GM21423 (cell line): ENCODE measurements at regions not wholly inside any gene's neighbourhood (a gene's known extent, or its start where the extent isn't known, plus 50 kb on each side); places are given as distances from the start of the nearest gene placed in this dataset.
A peak's percentile ranks its signal among the peaks of the same experiment; 100 is the strongest.
"Not testable (repeated sequence)": the region's sequence is repeated elsewhere in the genome, so short reads cannot be mapped to it uniquely, and the experiment has no call there.

Experiments used
- ATAC-seq: cut with Tn5 transposase; IDR thresholded peaks from one replicate; pipeline ENCODE4 v1.9.1; 2021; ENCODE audit warnings: mild to moderate bottlenecking, moderate library complexity; ENCODE audit not compliant: unreplicated experiment

DNA sequence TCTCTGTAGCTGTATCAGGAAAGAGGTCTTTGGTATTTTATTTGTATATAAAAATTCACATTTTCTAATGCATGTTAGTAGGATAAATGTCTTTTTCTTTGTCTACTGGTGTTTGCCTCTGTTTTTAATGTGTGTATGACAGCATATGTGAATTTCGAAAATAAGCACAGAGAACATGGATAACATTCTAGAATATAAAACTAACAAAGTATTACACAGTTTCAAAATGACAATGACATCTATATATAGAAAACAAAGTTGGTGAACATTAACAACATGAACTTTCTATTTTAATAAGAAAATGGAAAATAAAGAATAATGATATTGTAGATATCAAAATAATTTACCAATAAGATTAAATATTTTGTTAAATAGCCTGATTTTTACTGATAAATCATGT is 608.0 kb downstream of the COL12A1 start:
- ATAC-seq = peak; percentile 37

DNA sequence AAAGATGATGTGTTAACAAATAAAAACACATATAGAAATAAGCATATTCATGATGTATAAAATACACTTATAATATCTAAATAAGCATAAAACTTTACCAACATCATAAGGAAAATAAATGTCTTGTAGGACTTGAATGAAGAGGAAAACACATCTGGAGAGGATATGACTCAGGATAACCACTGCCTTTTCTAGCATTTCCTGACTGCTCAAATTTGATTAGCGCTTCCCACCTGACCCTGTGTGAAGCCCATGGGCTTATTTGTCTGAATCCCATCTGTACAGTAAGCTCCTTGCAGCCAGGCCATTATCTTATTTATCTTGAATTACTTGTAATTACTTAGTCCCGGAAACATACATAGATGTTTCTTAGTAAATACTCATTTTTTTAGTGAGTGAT is 608.6 kb downstream of the COL12A1 start:
- no peak for ATAC-seq

DNA sequence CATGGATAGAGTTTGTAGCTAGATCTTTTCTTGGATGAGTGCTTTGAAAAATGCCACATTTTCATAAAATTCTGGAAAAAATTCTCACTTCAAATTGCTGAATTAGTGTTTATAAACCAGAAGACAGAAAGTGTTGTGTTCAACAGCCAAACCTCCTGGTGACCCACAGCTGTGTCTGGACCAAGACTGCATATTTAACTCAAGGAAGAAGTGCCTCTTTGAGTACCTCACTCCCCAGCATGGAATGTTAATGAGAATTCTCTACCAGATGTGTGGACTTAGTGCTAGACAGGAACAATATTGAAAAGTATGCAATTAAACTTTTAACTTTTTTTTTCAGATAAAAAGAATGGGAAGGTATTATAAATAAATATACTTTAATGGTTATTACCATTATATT is 609.3 kb downstream of the COL12A1 start:
- ATAC-seq = no peak

DNA sequence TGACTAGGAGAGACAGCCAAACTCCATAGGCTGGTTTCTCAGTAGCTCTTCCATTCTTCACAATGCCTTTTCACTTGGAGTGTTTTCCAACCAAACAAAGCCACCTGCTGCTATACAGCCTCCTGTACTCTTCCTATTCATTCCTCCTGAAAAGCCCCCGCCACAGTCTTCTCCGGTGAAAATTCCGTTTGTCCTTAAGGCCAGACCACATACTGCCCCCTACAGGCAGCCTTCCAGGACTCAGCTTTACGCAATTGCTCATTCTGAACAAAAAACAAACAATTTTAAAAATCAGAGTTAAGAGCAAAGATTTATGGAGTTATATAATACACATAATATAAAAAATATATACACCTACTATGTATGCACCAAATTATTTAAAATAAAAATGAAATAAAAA is 611.5 kb downstream of the COL12A1 start:
- ATAC-seq = not testable (repeated sequence)

DNA sequence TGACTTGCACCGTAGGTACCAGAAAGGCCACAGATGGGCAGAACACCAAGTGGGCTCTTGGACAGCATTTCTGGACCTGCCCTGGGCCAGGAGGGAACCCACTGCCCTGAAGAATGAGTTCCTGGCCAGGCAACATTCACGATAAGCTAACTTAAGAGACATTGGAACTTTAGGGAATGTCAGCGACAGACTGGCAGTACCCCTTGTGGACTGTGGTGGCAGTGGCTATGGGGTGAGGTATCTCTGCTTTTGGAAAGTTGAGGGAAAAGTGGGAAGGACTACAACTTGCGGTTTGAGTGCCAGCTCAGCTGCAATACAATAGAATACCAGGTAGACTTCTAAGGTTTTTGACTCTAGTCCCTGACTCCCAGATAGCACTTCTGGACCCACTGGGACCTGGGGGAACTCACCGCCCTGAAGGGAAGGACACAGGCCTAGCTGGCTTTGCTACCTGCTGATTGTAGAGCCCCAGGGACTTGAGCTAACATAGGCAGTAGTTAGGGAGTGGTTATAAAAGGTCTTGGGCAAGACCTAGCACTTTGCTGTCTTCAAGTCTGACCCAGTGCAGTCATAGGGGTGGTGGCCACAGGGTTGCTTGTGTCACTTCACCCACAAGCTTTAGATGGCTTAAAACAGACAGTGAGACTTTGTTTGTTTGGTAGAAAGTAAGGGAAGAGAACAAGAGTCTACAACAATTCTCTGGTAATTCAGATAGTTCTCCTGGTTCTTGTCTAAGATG is 617.6 kb downstream of the COL12A1 start:
- ATAC-seq = no peak

DNA sequence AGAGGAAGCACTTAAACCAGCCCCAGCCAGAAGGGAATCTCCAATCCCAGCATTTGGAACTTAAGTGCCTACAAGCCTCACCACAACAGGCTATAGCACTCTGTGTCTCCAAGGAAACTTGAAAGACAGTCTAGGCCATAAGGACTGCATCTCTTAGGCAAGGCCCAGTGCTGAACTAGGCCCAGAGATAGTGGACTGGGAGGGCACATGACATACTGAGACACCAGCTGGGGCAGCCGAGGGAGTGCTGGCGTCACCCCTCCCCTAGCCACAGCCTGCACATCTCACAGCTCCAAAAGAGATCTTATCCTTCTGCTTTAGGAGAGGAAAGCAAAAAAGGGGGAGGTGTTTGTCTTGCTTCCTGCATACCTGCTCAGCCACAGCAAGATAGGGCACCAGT is 618.5 kb downstream of the COL12A1 start:
- ATAC-seq = no peak

DNA sequence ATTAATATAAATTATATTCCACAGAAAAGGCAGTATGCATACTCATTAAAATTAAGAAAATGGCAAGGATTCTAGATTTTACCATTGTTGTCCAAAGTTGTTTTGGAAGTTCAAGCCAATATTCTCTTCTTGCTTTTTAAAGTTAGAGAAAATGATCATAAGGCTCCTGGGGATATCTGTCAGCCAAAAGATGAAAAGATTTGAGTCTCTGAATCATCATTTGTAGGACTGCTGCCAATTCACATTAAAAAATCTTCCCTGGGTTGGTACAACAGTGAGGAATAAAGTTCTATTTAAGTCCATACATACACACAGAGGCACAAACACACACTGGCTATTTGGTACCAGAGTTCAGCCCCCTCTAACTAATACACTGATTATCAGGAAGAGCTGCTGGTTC is 620.1 kb downstream of the COL12A1 start:
- ATAC-seq = no peak

DNA sequence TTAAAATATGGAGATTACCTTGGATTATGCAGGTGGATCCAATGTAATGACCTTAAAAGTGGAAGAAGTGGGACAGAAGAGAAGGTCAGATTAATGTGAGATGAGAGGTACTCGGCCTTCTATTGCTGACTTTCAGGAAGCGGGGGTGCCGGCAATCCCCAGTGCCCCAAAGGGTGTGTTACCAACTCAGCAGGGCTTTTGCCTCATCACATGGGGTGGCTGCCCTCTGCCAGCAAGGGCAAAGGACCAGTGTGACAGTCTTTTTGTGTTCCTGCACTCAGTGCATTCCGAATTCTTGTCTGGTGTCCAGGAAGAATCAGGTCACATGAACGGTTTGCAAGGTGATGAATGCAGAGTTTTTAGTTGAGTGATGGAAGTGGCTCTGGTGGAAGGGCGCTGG is 624.2 kb downstream of the COL12A1 start:
- no peak for ATAC-seq

DNA sequence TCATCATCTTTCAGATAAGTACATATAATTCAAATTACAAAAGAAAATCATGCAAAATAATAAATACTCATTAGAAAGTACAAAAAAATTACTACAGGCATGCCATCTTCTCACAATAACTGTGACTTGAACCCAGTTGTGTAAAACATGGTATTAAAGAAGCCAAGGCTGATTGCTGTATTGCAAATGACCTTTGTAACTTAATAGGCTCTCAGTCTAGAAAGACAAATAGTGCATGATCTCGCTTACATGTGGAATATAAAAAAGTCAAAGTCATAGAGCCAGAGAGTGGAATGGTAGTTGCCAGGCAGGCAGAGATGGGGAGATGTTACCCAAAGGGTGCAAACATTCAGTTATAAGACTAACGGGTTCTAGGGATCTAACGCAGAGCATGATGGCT is 626.1 kb downstream of the COL12A1 start:
- ATAC-seq = no peak

DNA sequence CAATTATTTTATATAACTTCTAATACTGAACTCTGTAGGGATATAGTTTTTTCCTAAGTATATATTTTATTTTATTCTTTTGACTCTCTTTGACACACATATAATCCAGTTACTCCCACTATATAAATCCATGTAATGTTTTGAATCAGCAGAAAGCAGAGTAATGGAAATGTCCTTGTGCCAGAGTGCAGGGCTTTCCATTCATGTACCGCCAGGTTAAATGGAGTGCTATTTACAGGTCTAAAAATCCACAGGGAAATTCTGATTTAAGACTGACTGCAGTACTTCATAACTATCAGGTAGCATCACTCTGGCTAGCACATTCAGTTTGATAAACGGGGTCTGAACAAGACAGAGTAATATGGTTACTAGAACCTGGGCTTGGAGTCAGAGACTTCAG is 626.8 kb downstream of the COL12A1 start:
- ATAC-seq = no peak

DNA sequence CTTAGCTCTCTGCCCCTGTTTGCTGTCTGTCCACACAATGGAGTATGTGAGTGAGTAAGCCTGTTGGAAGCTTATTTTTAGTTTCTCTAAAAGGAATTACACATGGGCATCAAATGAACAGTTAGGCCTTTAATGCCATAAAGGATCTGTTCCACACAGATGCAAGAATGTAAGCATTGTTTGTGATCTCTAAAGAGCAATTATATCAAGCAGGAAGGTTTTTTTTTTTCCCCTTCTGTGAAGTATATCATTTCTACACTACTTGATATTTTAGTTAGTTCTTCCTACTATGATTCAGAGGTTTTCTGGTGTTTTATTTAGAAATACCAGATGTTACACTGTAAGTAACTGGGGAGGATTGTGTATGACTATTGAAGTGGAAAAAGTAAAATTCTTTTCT is 627.5 kb downstream of the COL12A1 start:
- no peak for ATAC-seq

DNA sequence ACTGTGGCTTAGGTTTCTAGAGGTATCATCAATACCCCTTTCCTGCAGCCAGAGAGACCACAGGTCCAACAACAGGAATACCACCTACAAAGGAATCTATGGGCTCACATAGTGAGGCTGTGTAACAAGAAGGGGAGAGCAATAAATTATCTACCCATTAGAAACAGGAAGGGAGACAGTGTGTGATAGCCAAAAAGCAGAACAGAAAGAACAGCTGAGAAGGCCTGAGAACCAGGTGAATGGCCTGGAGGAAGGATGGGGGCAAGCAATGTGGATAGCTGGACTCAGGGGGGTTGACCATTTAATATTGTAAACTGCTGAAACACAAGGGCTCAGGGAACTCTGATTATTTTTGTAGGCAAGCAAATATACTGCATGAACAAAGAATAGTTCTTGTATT is 628.2 kb downstream of the COL12A1 start:
- peak; percentile 96 for ATAC-seq

DNA sequence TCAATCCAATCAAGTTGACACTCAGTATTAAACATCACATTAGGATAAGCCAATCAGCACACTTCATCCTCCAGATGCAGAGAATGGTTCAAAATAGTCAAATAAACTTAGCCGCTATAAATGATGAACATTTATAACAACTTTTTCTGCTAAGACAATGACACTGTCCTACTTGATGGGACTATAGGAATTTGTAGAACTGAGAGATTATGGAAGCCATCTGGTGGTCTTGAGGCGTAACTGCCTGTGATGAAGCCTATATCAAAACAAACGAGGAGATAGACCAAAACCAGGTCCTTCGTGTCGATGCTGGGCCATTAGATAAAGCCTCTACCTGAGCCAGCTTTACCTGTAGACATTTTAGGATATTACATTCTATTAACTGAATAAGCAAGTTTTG is 631.1 kb downstream of the COL12A1 start:
- ATAC-seq = peak; percentile 28

DNA sequence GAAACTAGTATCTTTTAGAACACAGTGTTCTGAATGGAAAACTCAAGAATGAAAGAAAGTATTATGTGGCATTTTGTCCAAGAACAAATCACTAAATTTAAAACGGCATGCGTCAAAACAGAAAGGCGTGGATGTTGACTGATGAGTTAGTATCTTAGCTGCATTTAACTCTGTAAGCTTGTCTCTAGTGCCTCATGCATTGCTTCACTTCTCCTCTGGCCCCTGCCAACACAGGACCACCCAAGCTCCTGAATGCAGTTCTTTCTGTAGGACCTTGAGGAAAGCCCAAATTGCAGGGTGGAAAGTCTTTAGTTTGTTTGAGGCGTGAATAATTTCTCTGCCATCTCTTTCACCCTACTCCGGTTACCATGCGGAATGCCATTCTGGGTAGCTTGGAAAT is 632.2 kb downstream of the COL12A1 start:
- ATAC-seq = no peak

DNA sequence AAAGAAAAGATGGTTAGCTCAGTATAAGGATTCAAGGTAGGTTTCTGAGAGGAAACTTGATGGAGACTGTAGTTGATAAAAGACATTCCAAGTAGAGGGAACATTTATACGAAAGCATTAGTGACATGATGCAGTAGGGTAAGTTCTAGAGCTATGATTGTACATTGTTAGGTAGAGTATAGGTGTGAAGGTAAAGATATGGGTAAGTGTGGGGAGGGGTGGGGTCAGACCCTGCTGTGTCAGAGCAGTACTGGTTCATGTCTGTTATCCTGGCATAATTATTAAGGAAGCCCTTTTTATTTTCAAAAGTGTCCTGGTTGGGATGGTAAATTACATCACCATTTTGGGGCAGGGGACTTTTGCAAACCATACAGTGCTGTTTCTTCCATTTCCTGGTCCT is 635.8 kb downstream of the COL12A1 start:
- ATAC-seq = no peak

DNA sequence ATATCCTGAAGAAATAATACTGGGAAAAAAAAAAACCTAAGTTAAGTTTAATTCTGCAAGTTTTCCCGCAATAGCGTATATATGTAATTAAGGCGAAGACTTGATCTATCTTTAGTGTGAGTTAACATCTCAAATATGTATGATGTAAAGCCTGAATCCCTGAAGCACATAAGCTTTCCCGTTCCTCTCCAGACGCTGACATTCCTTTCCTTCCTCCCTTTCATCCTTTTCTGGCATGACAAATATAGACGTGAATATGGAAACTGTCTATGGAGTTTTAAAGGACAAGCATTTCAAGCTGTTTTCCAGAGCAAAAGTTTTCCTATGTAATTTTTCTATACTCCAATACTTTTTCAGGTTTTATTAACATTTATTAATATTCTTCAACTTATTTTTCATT is 637.0 kb downstream of the COL12A1 start:
- ATAC-seq = no peak

DNA sequence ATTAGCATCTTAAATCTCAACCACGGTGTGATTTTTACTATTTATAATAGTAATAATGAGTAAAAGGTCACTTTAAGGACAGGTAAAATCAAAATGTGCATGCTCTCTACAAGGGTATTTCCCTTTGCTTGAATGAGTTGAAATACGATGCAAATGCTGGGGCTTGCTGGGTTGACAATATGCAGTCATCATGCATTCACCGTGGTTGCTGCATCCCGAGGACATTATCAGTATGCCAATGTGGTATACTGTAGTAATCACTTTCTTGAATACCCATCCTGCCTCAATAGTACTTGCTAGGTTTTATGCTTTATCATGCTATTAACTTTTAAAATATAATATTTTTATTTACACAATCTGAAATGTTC is 637.9 kb downstream of the COL12A1 start:
- not testable (repeated sequence) for ATAC-seq

DNA sequence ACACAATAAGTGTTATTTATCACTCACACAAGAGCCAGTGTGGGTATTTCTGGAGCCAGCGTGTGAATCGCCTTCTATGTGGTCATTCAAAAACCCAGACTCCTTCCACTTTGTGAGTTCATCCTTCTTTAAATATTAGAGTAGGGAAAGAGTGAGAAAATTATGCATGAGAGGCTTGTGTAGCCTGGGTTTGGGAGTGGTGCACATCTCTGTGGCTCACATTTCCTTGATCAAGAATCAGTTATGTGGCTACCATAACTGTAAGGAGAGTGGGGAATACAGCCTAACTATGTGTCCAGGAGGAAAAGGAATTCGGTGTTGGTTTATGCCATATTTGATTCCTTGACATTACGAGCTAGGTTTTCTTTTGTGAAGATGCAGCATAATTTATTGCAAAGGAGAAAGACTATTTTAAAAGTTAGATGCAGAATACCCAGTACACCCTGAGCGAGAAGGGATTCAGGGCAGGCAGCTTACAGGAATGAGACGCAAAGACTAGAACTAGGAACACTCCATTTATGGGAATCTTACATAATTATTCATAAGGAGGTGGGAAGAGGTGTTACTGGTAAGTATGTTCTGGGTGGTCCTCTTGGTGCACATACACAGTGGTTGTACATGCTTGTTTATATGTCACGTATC is 638.5 kb downstream of the COL12A1 start:
- ATAC-seq = no peak

DNA sequence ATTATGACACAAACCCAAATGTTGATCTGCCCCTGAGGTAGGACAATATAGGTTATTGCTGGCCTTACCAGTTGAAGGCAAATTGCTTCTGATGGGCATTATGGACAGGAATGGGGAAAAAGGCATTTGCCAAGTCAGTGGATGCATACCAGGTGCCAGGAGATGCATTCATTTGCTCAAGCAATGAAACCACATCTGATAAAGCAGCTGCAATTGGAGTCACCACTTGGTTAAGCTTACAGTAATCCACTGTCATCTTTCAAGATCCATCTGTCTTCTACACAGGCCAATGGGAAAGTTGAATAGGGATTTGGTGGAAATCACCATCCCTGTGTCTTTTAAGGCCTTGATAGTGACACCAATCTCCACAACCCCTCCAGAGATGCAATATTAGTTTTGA is 648.6 kb downstream of the COL12A1 start:
- no peak for ATAC-seq

DNA sequence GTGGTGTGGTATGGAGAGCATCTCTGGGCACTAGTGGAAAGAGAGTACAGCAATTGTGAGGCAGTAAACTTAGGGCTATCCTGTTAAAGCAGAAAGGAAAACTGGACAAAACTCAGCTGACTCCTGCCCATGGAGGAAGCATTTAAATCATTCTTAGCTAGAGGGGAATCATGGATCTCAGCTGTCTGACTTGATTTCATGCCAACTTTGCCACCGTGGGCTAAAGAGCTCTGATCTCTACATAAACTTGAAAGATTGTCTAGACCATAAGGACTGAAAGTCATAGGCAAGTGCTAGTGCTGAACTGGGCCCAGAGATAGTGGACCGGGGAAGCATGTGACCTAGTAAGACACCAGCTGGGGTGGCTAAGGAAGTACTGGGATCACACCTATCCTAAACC is 651.8 kb downstream of the COL12A1 start:
- no peak for ATAC-seq

DNA sequence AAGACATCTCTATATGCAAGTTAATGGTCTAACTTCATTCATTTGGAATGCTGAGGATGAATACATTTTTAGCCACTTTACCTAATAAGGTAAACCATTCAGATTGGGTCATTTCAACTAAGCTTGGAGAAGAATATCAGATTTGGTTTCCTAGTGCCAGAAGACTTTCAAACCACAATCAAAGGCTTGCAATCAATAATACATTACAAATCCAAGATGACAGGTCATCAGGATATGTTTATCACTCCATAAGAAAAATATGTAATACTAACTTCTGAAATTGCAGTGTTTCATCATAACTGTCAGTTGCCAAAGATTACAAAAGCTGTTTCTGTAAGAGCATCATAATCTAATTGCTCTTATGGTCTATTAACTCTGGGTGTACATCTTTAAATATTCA is 654.0 kb downstream of the COL12A1 start:
- ATAC-seq = no peak

DNA sequence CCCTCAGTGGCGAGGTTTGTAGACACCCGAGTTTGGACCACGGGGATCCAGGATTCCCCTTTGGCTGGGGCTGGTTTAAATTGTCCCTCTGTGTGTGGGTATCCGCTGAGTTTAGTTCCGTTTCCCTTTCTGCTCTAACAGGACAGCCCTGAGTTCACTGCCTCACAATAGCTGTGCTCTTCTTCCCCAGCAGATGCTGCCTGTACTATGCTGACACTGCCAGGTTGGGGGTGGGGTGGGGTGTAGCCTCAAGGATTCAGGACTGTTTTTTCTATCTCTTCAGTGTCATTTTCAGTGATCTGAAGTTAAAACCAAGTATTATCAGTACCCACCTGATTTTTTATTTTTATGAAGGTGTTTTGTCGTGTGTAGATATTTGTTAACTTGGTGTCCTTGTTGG is 655.0 kb downstream of the COL12A1 start:
- ATAC-seq = no peak

DNA sequence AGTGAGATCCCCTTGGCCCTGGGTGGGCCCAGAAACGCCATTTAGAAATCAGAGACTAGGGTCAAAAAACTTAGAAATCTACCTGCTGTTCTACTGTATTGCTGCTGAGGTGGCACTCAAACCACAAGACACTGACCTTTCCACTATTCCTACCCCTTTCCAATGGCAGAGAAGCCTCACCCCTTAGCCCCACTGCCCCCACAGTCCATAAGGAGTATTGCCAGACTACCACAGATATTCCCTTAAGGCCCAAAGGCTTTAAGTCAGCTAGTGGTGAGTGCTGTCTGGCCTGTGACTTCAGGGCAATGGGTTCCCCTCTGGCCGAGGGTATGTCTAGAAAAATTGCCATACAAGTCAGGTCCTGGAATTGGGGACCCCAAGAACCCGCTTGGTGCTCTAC is 656.1 kb downstream of the COL12A1 start:
- ATAC-seq = no peak
